SK-N-SH treated with all-trans-retinoic acid at 6 μM for 48 hours (cell line): ENCODE measurements at regions not wholly inside any gene's neighbourhood (a gene's known extent, or its start where the extent isn't known, plus 50 kb on each side); places are given as distances from the start of the nearest gene placed in this dataset.

ENCODE experiments used
- ATAC-seq: fragments of 200-7000 bp; cut with Tn5 transposase; 3 replicates; pipeline ENCODE4 v1.9.1; 2020; ENCODE audit warnings: mild to moderate bottlenecking, moderate library complexity
- ARNTL ChIP-seq: fragments of 450-650 bp; formaldehyde crosslinking; IDR thresholded peaks from 2 replicates; pipeline ENCODE4 v1.5.0; 2020; ENCODE audit warnings: low read depth, mild to moderate bottlenecking, moderate library complexity, borderline replicate concordance
- BACH2 ChIP-seq: fragments of 250-450 bp; sonication (Bioruptor Pico); IDR thresholded peaks from 2 replicates; pipeline ENCODE4 v1.9.0; 2021; ENCODE audit warnings: mild to moderate bottlenecking, borderline replicate concordance
- CREB5 ChIP-seq: fragments of 250-450 bp; sonication (Bioruptor Pico); IDR thresholded peaks from 2 replicates; pipeline ENCODE4 v1.5.1; 2020; ENCODE audit warnings: low read depth, mild to moderate bottlenecking, moderate library complexity
- ESRRG ChIP-seq: fragments of 250-450 bp; sonication (Bioruptor Pico); IDR thresholded peaks from 2 replicates; pipeline ENCODE4 v1.6.1; 2021; ENCODE audit warnings: mild to moderate bottlenecking
- GLIS3 ChIP-seq: fragments of 250-450 bp; sonication (Bioruptor Pico); IDR thresholded peaks from 2 replicates; pipeline ENCODE4 v1.5.0; 2020; ENCODE audit warnings: mild to moderate bottlenecking, moderate library complexity
- OSR1 ChIP-seq: fragments of 250-450 bp; sonication (Bioruptor Pico); IDR thresholded peaks from 2 replicates; pipeline ENCODE4 v1.8.0; 2022; ENCODE audit warnings: moderate library complexity, mild to moderate bottlenecking, inconsistent platforms
- PPARA ChIP-seq: fragments of 250-450 bp; sonication (Bioruptor Pico); IDR thresholded peaks from 2 replicates; pipeline ENCODE4 v1.5.0; 2020; ENCODE audit warnings: mild to moderate bottlenecking, borderline replicate concordance
- RARB ChIP-seq: fragments of 250-450 bp; sonication (Bioruptor Pico); IDR thresholded peaks from 2 replicates; pipeline ENCODE4 v1.8.0; 2021; ENCODE audit warnings: mild to moderate bottlenecking, moderate library complexity
- SNAI2 ChIP-seq: fragments of 250-450 bp; sonication (Bioruptor Pico); IDR thresholded peaks from 2 replicates; pipeline ENCODE4 v1.5.0; 2020; ENCODE audit warnings: mild to moderate bottlenecking, moderate library complexity
- TCF4 ChIP-seq: fragments of 250-450 bp; sonication (Bioruptor Pico); IDR thresholded peaks from 2 replicates; pipeline ENCODE4 v1.8.0; 2021; ENCODE audit warnings: mild to moderate bottlenecking, moderate library complexity, borderline replicate concordance
- ZC3H10 ChIP-seq: fragments of 250-450 bp; sonication (Bioruptor Pico); IDR thresholded peaks from 2 replicates; pipeline ENCODE4 v1.5.1; 2021; ENCODE audit warnings: mild to moderate bottlenecking, moderate library complexity
- ZFP3 ChIP-seq: fragments of 250-450 bp; sonication (Bioruptor Pico); IDR thresholded peaks from 2 replicates; pipeline ENCODE4 v1.5.0; 2020; ENCODE audit warnings: mild to moderate bottlenecking, moderate library complexity
- ZFP30 ChIP-seq: fragments of 450-650 bp; formaldehyde crosslinking; IDR thresholded peaks from 2 replicates; pipeline ENCODE4 v1.5.0; 2022; ENCODE audit warnings: mild to moderate bottlenecking, moderate library complexity
- ZNF565 ChIP-seq: fragments of 450-650 bp; formaldehyde crosslinking; conservative IDR thresholded peaks from 2 replicates; pipeline ENCODE4 v1.5.0; 2020; ENCODE audit warnings: low read depth, mild to moderate bottlenecking, moderate library complexity
- ZNF70 ChIP-seq: fragments of 450-650 bp; formaldehyde crosslinking; IDR thresholded peaks from 2 replicates; pipeline ENCODE4 v1.5.0; 2020; ENCODE audit warnings: mild to moderate bottlenecking, moderate library complexity
- ZNF8 ChIP-seq: fragments of 450-650 bp; formaldehyde crosslinking; IDR thresholded peaks from 2 replicates; pipeline ENCODE4 v1.5.0; 2020; ENCODE audit warnings: mild to moderate bottlenecking, moderate library complexity
- TF ChIP-seq, protein P1 (sequence below): fragments of 250-450 bp; sonication (Bioruptor Pico); IDR thresholded peaks from 2 replicates; pipeline ENCODE4 v1.5.1; 2021; ENCODE audit warnings: mild to moderate bottlenecking, moderate library complexity
- TF ChIP-seq, protein P2 (sequence below): fragments of 250-450 bp; sonication (Bioruptor Pico); IDR thresholded peaks from 2 replicates; pipeline ENCODE4 v1.5.0; 2020; ENCODE audit warnings: mild to moderate bottlenecking, moderate library complexity
- TF ChIP-seq, protein P3 (sequence below): fragments of 250-450 bp; sonication (Bioruptor Pico); IDR thresholded peaks from 2 replicates; pipeline ENCODE4 v1.8.0; 2021; ENCODE audit warnings: low read depth, mild to moderate bottlenecking, moderate library complexity, borderline replicate concordance
- TF ChIP-seq, protein P4 (sequence below): fragments of 250-450 bp; sonication (Bioruptor Pico); IDR thresholded peaks from 2 replicates; pipeline ENCODE4 v1.8.0; 2020; ENCODE audit warnings: mild to moderate bottlenecking, moderate library complexity, borderline replicate concordance

GRCh38 chr4:29085748-29086147 lies 1634.4 kb upstream of the PCDH7 start:
- no peak for ATAC-seq
- TF ChIP-seq, protein P1, sequence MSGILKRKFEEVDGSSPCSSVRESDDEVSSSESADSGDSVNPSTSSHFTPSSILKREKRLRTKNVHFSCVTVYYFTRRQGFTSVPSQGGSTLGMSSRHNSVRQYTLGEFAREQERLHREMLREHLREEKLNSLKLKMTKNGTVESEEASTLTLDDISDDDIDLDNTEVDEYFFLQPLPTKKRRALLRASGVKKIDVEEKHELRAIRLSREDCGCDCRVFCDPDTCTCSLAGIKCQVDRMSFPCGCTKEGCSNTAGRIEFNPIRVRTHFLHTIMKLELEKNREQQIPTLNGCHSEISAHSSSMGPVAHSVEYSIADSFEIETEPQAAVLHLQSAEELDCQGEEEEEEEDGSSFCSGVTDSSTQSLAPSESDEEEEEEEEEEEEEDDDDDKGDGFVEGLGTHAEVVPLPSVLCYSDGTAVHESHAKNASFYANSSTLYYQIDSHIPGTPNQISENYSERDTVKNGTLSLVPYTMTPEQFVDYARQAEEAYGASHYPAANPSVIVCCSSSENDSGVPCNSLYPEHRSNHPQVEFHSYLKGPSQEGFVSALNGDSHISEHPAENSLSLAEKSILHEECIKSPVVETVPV (CRISPR knock-in tag), result no peak
- no peak for TF ChIP-seq ARNTL (CRISPR knock-in tag)
- TF ChIP-seq ZNF70 (CRISPR knock-in tag), result no peak

- TF ChIP-seq SNAI2 (CRISPR knock-in tag) (no peak), ZFP3 (CRISPR knock-in tag) (no peak), ZFP30 (no peak), RARB (CRISPR knock-in tag) (no peak), CREB5 (CRISPR knock-in tag) (no peak), PPARA (CRISPR knock-in tag) (no peak), ZC3H10 (no peak), OSR1 (CRISPR knock-in tag) (no peak), GLIS3 (CRISPR knock-in tag) (no peak), ZNF8 (CRISPR knock-in tag) (no peak), ZNF70 (CRISPR knock-in tag) (no peak), BACH2 (CRISPR knock-in tag) (no peak), TCF4 (no peak), ZNF565 (CRISPR knock-in tag) (no peak)
- TF ChIP-seq, protein P1 (CRISPR knock-in tag), result no peak
- TF ChIP-seq, protein P2, sequence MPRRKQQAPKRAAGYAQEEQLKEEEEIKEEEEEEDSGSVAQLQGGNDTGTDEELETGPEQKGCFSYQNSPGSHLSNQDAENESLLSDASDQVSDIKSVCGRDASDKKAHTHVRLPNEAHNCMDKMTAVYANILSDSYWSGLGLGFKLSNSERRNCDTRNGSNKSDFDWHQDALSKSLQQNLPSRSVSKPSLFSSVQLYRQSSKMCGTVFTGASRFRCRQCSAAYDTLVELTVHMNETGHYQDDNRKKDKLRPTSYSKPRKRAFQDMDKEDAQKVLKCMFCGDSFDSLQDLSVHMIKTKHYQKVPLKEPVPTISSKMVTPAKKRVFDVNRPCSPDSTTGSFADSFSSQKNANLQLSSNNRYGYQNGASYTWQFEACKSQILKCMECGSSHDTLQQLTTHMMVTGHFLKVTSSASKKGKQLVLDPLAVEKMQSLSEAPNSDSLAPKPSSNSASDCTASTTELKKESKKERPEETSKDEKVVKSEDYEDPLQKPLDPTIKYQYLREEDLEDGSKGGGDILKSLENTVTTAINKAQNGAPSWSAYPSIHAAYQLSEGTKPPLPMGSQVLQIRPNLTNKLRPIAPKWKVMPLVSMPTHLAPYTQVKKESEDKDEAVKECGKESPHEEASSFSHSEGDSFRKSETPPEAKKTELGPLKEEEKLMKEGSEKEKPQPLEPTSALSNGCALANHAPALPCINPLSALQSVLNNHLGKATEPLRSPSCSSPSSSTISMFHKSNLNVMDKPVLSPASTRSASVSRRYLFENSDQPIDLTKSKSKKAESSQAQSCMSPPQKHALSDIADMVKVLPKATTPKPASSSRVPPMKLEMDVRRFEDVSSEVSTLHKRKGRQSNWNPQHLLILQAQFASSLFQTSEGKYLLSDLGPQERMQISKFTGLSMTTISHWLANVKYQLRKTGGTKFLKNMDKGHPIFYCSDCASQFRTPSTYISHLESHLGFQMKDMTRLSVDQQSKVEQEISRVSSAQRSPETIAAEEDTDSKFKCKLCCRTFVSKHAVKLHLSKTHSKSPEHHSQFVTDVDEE (CRISPR knock-in tag), result no peak
- TF ChIP-seq, protein P3, sequence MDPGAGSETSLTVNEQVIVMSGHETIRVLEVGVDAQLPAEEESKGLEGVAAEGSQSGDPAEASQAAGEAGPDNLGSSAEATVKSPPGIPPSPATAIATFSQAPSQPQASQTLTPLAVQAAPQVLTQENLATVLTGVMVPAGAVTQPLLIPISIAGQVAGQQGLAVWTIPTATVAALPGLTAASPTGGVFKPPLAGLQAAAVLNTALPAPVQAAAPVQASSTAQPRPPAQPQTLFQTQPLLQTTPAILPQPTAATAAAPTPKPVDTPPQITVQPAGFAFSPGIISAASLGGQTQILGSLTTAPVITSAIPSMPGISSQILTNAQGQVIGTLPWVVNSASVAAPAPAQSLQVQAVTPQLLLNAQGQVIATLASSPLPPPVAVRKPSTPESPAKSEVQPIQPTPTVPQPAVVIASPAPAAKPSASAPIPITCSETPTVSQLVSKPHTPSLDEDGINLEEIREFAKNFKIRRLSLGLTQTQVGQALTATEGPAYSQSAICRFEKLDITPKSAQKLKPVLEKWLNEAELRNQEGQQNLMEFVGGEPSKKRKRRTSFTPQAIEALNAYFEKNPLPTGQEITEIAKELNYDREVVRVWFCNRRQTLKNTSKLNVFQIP (CRISPR knock-in tag), result no peak
- TF ChIP-seq, protein P4, sequence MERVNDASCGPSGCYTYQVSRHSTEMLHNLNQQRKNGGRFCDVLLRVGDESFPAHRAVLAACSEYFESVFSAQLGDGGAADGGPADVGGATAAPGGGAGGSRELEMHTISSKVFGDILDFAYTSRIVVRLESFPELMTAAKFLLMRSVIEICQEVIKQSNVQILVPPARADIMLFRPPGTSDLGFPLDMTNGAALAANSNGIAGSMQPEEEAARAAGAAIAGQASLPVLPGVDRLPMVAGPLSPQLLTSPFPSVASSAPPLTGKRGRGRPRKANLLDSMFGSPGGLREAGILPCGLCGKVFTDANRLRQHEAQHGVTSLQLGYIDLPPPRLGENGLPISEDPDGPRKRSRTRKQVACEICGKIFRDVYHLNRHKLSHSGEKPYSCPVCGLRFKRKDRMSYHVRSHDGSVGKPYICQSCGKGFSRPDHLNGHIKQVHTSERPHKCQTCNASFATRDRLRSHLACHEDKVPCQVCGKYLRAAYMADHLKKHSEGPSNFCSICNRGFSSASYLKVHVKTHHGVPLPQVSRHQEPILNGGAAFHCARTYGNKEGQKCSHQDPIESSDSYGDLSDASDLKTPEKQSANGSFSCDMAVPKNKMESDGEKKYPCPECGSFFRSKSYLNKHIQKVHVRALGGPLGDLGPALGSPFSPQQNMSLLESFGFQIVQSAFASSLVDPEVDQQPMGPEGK (CRISPR knock-in tag), result no peak
- ATAC-seq, result no peak
These were observed 1615.5 kb upstream of the PCDH7 start for GRCh38 chr4:29104694-29105093.

- ATAC-seq, result no peak
- TF ChIP-seq, protein P2 (CRISPR knock-in tag), result no peak
- TF ChIP-seq ZFP3 (CRISPR knock-in tag), result no peak
- TF ChIP-seq PPARA (CRISPR knock-in tag), result no peak
- no peak for TF ChIP-seq CREB5 (CRISPR knock-in tag)
- TF ChIP-seq OSR1 (CRISPR knock-in tag), result no peak
- no peak for TF ChIP-seq SNAI2 (CRISPR knock-in tag)
- no peak for TF ChIP-seq ZNF70 (CRISPR knock-in tag)
- no peak for TF ChIP-seq RARB (CRISPR knock-in tag)
- no peak for TF ChIP-seq ESRRG (CRISPR knock-in tag)
- TF ChIP-seq, protein P1 (CRISPR knock-in tag), result no peak
- no peak for TF ChIP-seq GLIS3 (CRISPR knock-in tag)
These were observed 1606.2 kb upstream of the PCDH7 start for GRCh38 chr4:29113960-29114359.
